WI38 (cell line): ENCODE measurements at regions not wholly inside any gene's neighbourhood (a gene's known extent, or its start where the extent isn't known, plus 50 kb on each side); places are given as distances from the start of the nearest gene placed in this dataset.
"Not testable (repeated sequence)": the region's sequence is repeated elsewhere in the genome, so short reads cannot be mapped to it uniquely, and the experiment has no call there.

Source experiments
- H3K4me3 ChIP-seq: 2 replicates; pipeline ENCODE4 v1.5.1; 2011; ENCODE audit warnings: low read depth, mild to moderate bottlenecking, control low read depth, low read length
- TF ChIP-seq, protein P1 (sequence below): IDR thresholded peaks from 2 replicates; pipeline ENCODE4 v1.5.1; 2012; ENCODE audit warnings: low read depth, mild to moderate bottlenecking, control low read depth, low read length

DNA sequence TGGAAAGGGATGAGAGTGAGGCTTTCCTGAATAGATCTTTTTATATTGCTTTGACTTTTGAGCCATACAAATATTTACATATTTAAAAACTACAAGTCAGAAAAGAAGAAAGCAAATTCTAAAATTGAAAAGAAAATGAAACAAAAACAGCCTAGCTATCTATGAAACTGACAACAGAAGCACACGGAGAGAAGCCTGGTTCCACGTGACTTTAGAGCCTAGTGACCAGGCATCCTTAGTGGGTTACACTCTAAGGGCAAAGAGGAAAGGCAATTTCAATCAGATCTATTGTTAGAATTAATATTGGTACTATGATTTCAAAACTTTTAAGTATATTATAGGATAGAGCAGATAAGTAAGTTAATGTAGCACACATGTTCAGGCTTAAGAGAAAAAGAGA is 185.0 kb downstream of the KLRB1 start:
- H3K4me3 ChIP-seq, result not testable (repeated sequence)

DNA sequence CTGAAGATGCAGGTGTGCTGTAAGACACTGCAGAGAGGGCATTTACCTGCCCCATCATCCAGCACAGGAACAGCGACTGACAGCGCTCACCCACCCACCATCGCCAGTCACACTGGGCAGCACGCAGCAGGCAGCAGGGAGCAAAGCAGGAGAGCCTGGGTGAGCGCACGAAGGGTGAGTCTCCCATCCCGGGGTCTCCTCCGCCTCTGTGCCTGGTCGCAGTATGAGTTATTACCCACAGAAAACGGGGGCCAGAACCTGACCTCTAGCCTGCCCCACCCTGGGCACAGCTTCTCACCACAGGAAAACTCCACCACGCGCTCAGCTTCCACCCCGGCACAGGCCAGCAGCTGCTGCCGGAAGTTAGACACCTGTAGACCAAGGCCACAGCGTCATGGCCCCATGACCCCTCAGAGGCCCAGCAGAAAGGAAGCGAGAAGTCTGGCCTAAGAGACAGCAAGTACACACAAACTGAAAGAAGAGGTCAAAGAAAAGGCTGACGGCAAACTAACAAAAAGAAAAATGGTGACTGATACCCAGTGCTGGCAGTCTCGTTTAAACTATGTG is 186.1 kb downstream of the KLRB1 start:
- H3K4me3 ChIP-seq, result not testable (repeated sequence)

DNA sequence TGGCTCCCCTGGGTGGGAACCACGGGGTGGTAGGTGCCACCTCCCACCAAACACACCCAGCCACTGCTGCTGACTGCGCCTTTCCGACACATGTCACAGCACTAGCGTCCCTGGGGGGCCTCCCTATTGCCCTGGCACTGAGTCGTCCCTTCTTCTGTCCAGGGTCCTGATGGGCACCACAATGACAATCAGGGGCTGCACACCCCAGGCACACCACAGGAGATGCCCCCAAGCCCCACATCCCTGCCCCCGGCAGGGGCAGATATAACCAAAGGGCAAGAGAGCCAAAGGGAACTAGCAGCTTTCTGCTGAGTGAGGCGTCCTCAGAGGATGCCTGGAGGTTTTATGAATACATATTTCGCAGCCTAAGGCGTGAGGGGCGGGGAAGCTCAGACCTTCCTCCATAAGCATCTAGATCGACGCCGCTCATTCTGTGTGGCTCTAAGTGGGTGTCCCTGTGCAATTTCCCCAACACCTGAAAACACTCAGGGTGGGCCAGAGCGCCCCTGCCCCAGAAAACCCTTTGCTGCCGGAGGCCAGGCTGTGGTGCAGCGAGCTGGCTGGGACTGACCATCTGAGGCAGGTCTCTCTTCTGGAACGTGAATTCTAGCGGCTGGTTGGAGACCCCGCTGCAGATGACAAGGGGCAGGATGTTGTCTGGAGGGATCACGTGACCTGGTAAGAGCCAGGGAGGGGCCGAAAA is 186.7 kb downstream of the KLRB1 start:
- H3K4me3 ChIP-seq, result not testable (repeated sequence)

DNA sequence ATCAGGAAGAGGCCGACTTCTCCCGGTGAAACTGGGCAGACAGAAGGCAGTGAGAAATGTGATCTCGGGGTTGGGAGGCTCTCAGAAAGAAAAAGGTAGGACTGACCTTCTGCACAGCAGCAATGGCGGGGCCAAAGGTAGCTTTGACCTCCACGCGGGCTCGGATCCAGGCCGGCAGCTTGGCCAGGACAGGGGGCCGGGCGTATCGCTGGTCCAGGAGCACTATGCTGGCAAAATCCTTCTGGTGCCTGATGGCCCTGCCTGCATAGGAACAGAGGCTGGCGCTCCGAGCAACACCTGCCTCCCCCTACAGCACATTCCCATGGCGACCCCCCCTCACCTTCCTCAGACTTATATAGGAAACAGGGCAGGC is 189.1 kb downstream of the KLRB1 start:
- H3K4me3 ChIP-seq, result not testable (repeated sequence)

DNA sequence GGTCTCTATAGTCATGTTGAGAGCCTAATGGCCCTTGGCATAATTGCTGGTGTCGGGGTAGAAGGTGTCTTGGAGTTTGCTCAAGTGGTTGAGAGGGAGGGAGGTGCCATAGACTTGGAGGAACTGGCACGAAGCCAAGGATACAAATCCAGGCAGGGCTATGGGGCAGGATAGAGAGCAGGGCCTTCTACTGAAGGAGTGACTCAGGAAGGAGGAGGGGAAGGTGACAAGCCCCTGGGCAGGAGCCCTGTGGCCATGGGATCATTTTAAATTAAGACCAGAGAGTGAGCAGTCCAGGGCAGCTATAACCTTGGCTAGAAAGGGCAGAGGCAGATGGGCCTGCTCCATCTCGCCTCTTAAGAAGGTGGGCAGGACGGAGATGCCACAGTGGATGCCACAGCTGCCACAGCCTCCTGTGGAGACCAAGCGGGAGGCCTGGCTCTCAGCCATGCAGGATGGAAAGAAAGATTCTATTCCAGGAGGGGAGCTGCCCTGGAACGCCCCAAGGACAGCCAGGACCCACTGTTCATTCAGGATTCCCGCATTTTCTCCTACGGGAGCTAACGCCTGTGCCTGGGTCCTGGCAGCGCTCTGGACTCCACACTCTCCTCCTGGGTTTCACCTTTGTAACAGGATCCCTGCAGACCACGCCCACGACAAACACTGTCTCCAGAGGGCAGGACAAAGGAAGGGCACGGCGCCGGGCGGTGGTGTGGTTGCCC is 189.6 kb downstream of the KLRB1 start:
- H3K4me3 ChIP-seq, result not testable (repeated sequence)

DNA sequence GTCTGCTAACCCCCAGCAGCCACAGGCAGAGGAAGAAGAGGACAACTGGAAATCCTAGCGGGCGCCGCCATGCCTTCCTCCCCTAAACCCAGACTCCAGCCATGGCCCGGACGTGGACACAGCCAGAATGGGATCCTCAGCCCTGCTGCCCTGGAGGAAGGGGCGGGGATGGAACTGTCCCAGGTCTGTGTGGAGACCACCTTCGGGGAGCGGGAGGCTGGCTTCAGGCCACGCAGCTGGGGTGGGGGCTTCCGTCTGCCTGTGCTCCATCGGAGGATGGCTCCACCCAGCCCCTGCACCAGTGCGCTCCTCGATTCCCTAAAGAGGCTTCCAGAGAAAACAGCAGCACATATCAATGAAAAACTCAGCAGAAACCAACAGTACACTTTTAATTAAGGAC is 190.4 kb downstream of the KLRB1 start:
- H3K4me3 ChIP-seq, result not testable (repeated sequence)

DNA sequence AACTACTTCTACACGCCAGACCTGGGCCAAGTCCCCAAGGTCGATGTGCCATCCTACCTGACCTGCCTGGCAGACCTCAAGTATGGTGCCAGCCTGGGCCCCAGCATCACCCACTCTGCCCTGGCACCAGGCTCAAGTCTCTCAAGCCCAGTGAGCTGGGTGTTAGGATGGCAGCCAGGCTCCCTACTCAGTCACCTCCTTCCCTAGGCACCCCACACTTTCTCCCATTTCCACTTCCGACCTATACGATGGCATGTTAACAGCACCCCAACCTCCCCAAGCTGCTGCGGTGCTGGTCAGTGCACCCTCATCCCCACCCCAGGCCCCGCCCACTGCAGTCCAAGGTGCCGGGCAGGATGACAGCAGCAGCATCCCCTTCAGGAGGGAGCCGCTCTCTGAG is 191.4 kb downstream of the KLRB1 start:
- not testable (repeated sequence) for H3K4me3 ChIP-seq

DNA sequence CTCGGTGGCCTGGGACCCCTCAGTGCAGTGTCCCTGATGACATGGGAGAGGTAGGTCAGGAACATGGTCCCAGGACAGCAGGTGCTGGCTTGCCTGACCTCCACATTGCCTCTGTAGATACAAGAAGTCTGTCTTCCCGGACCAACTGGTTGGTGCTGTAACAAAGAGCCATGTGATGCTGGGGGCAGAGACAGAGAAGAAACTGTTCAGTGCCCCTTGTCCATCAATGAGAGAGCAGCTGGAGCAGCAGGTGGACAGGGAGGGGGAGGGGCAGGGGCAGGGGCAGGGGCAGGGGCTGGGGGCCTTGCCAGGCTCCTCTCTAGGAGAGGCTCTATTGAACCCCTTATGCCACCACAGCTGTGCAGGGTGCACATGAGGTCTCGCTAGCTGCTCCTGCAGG is 191.8 kb downstream of the KLRB1 start:
- H3K4me3 ChIP-seq, result not testable (repeated sequence)

DNA sequence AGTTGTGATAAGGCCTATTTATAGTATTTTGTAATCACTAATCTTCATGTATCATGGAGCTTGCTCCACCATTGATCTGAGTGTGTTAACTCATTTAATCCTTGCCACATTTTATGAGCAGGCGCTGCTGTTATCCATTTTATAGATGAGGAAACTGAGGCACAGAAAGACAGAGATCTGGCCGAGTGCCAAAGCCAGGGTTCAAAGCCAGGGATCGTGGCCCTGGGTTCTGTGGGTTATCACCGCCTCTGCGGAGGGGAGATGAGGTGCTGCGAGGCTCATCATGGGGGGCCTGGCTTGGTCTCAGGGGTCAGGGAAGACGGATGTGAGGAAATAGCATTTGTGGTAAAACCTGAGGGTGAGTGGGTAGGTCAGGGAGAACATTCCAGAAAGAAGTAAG is 193.9 kb downstream of the KLRB1 start:
- H3K4me3 ChIP-seq, result not testable (repeated sequence)

DNA sequence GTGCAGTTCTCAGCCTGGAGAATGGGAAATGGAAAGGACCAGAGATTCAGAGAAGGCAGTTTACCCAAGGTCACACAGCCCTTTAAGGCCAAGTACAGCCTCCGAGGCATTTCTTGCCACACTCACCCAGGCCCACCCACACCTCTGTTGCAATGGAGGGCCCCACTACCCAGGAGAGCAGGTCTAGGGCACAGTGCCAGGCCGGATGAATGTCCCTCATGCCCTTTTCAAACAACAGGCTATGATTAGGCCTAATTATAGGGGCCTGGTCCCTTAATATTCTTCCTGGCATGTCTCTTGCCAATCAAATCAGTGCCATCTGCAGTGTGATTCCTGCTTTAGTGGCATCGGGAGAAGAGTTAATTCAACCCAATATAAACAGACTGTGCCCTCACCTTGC is 195.3 kb downstream of the KLRB1 start:
- H3K4me3 ChIP-seq, result not testable (repeated sequence)

DNA sequence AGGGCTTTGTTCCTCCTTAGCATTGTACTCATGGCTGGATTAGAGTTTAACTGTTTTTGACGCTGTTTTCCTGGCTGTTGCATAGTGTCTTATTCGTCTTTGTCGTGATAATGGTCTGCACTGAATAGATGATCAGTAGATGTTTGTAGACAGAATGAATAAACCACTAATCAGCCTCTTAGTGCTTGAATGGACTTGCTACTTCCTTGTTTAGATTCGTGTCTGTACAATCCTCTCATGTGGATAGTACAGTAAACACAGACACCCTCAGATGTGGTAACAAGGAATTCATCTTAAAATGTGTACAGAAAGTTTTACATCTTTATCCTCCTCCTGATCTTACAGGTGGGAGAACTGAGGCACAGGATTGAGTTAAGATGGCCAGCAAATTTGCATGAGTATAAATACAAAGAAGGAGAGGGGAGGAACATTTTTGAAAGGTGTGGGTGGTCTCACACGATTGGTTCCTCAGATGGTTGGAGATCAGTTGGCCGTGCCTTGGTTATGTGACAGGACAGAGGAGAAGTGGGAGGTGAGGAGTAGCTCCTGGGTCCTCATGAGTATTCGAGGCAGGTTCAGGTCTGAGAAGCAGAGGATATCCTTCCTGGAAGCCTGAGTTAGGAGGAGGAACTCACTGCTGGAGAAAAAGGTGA is 196.0 kb downstream of the KLRB1 start:
- H3K4me3 ChIP-seq, result not testable (repeated sequence)

DNA sequence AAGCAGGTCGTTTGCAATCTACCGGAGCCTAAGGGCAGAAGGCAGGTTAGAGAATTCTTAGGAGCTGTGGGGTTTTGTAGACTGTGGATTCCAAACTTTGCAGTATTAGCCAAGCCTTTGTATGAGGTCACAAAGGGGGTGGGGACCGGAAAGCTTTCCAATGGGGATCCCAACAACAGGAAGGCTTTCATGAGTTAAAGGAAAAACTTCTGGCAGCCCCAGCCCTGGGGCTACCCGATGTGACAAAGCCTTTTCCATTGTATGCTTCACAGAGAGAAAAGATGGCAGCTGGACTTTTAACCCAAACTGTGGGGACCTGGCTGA is 199.2 kb upstream of the PZP start:
- H3K4me3 ChIP-seq, result not testable (repeated sequence)

DNA sequence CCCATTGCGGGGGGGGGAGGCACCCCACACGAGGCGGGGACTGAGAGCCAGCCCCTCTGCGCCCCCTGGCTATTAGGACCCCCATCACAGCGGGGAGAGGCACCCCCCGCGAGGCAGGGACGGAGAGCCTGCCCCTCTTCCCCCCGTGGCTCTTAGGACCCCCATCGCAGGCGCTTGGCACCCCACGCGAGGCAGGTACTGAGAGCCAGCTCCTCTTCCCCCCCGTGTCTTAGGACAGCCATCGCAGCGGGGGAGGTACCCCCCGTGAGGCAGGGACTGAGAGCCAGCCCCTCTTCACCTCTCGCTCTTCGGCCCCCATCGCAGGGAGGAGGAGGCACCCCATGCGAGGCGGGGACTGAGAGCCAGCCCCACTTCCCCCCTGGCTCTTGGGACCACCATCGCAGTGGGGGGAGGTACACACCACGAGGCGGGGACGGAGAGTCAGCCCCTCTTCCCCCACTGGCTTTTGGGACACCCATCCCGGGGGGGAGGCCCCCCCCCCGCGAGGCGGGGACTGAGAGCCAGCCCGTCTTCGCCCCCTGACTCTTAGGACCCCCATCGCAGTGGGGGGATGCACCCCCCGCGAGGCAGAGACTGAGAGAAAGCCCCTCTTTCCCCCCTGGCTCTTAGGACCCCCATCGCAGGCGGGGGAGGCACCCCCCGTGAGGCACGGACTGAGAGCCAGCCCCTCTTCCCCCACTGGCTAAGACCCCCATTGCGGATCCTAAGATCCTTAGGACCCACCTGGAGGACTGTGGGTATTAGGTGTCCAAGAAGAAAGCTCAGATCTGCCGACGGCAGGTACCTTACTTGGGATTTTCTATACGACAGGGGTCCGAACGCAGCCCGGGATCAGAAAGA is 198.6 kb upstream of the PZP start:
- no peak overlapping the region for H3K4me3 ChIP-seq
- TF ChIP-seq, protein P1, sequence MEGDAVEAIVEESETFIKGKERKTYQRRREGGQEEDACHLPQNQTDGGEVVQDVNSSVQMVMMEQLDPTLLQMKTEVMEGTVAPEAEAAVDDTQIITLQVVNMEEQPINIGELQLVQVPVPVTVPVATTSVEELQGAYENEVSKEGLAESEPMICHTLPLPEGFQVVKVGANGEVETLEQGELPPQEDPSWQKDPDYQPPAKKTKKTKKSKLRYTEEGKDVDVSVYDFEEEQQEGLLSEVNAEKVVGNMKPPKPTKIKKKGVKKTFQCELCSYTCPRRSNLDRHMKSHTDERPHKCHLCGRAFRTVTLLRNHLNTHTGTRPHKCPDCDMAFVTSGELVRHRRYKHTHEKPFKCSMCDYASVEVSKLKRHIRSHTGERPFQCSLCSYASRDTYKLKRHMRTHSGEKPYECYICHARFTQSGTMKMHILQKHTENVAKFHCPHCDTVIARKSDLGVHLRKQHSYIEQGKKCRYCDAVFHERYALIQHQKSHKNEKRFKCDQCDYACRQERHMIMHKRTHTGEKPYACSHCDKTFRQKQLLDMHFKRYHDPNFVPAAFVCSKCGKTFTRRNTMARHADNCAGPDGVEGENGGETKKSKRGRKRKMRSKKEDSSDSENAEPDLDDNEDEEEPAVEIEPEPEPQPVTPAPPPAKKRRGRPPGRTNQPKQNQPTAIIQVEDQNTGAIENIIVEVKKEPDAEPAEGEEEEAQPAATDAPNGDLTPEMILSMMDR, result no peak
